Common myeloid progenitor, CD34-positive (primary cell): ENCODE measurements at regions not wholly inside any gene's neighbourhood (a gene's known extent, or its start where the extent isn't known, plus 50 kb on each side); places are given as distances from the start of the nearest gene placed in this dataset.

ENCODE experiments used
- CTCF ChIA-PET: fragments of 350-600 bp; sonication (Branson Sonifier 250); formaldehyde crosslinking; loops from one replicate; lab custom pipeline; 2021; ENCODE audit warnings: antibody characterized with exemption; lab: Charles Lee
- POLR2A ChIA-PET: fragments of 350-600 bp; sonication (Branson Sonifier 250); formaldehyde crosslinking; loops from one replicate; lab custom pipeline; 2021; ENCODE audit warnings: antibody characterized with exemption; lab: Charles Lee
- DNase-seq, 3 donors: peaks; one replicate each; pipeline versions ENCODE4 v3.0.0 to v3.0.0-alpha.2; 2013
- H3K27ac ChIP-seq, 2 experiments: 1 replicate in 1 of 2; 2 replicates in 1 of 2; pipeline ENCODE4 v1.7.0; 2013; ENCODE audit warnings: inconsistent platforms in 2 of 2, low read length in 2 of 2, mild to moderate bottlenecking in 2 of 2, low read depth in 1 of 2, moderate library complexity in 1 of 2; ENCODE audit not compliant: severe bottlenecking in 2 of 2, insufficient read depth in 1 of 2, poor library complexity in 1 of 2
- H3K27me3 ChIP-seq, 5 experiments: replicated peaks in 2 of 5; 1 replicate in 3 of 5; 2 replicates in 2 of 5; pipeline versions ENCODE4 v1.6.1 to v1.7.0; 2013; ENCODE audit warnings: low read length in 4 of 5, mild to moderate bottlenecking in 2 of 5, moderate library complexity in 2 of 5, inconsistent platforms in 1 of 5; ENCODE audit not compliant: insufficient read depth in 5 of 5, control insufficient read depth in 4 of 5
- H3K36me3 ChIP-seq, 4 experiments: 1 replicate in 2 of 4; 2 replicates in 2 of 4; pipeline versions ENCODE4 v1.6.1 to v1.7.0; 2013; ENCODE audit warnings: low read length in 3 of 4, control low read depth in 1 of 4, mild to moderate bottlenecking in 1 of 4; ENCODE audit not compliant: control insufficient read depth in 4 of 4, insufficient read depth in 4 of 4
- H3K4me1 ChIP-seq, 4 experiments: 1 replicate in 3 of 4; 2 replicates in 1 of 4; pipeline versions ENCODE4 v1.6.1 to v1.7.1; 2013; ENCODE audit warnings: low read length in 3 of 4, mild to moderate bottlenecking in 3 of 4, control low read depth in 1 of 4, inconsistent platforms in 1 of 4, moderate library complexity in 1 of 4; ENCODE audit not compliant: control insufficient read depth in 4 of 4, insufficient read depth in 4 of 4; ENCODE audit errors: control extremely low read depth in 1 of 4
- H3K4me3 ChIP-seq, 7 experiments: 1 replicate in 4 of 7; 2 replicates in 3 of 7; pipeline versions ENCODE4 v1.5.1 to v1.7.0; 2013; ENCODE audit warnings: mild to moderate bottlenecking in 7 of 7, low read length in 6 of 7, moderate library complexity in 6 of 7, inconsistent platforms in 2 of 7, low read depth in 2 of 7, control low read depth in 1 of 7; ENCODE audit not compliant: insufficient read depth in 4 of 7, control insufficient read depth in 1 of 7; ENCODE audit errors: extremely low read depth in 1 of 7
- H3K9me3 ChIP-seq, 5 experiments: 1 replicate in 4 of 5; 2 replicates in 1 of 5; pipeline versions ENCODE4 v1.6.1 to v1.7.1; 2013; ENCODE audit warnings: low read length in 4 of 5, mild to moderate bottlenecking in 2 of 5, inconsistent platforms in 1 of 5, low read depth in 1 of 5, moderate library complexity in 1 of 5; ENCODE audit not compliant: control insufficient read depth in 4 of 5, insufficient read depth in 2 of 5; ENCODE audit errors: control extremely low read depth in 1 of 5
- WGBS: methylation state at CpG from one replicate; pipeline ENCODE4 v1.1.5; 2013; ENCODE audit not compliant: insufficient coverage; 5-methylcytosine and 5-hydroxymethylcytosine counted together

DNA sequence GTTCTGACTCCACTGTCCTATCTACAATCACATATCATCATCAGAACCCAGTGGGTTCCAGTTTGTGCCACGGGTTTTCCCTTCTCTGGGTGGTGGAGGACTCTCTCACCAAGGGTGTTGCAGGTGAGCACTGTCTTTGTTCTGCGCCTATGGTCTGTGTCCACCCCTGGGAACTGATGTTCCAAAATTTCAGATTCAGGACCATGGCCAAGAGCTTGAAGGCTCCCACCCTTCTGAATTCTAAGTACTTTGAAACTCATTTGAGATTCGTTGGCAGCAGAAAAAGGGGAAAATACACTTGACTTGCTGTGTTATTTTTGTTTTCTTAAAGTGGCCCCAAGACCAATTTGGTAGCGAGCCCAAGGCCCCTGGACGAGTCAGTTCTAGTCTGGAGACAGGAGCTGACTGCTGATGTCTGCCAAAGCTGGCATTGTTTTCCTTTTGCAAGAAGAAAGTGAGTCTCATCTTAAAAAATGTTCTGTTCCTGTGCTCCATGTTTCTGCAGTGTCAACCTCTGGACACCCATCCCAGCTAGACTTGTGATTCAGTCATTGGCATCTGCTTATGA lies 310.9 kb downstream of the HAPSTR1 start:
- no peak for DNase-seq
- Histone ChIP-seq H3K4me1 (no peaks in the 10 kb centered on the region), H3K27me3 (no peaks in the 10 kb centered on the region), H3K27ac (no peak overlapping the region), H3K36me3 (no peaks in the 10 kb centered on the region), H3K4me3 (no peak overlapping the region), H3K9me3 (no peaks in the 10 kb centered on the region)
- WGBS, result 72% methylated on average over 3 of the region's 5 CpGs
- POLR2A ChIA-PET, result no interaction called here
- CTCF ChIA-PET, result no interaction called here

DNA sequence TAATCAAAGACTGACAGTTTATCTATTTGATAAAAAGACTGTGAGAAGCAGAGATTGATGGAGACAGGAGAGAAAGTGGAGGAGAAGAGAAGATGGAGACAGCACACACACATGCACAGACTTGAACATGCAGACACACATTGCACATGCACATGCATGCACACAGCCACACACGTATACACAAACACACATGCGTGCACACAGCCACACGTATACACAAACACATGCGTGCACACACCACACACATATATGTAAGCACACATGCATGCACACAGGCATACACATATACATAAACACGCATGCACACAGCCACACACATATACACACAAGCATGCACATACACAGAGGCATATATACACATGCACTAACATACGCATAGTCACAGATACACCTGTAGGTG lies 313.4 kb downstream of the HAPSTR1 start:
- H3K27ac ChIP-seq, result no peak overlapping the region
- ChIA-PET POLR2A (no interaction called here), CTCF (no interaction called here)
- no peak for DNase-seq
- no peaks in the 10 kb centered on the region for H3K9me3 ChIP-seq
- no peaks in the 10 kb centered on the region for H3K4me1 ChIP-seq
- 96% methylated on average over 6 of the region's 6 CpGs for WGBS
- H3K27me3 ChIP-seq, result no peaks in the 10 kb centered on the region
- H3K4me3 ChIP-seq, result no peak overlapping the region
- H3K36me3 ChIP-seq, result no peaks in the 10 kb centered on the region

DNA sequence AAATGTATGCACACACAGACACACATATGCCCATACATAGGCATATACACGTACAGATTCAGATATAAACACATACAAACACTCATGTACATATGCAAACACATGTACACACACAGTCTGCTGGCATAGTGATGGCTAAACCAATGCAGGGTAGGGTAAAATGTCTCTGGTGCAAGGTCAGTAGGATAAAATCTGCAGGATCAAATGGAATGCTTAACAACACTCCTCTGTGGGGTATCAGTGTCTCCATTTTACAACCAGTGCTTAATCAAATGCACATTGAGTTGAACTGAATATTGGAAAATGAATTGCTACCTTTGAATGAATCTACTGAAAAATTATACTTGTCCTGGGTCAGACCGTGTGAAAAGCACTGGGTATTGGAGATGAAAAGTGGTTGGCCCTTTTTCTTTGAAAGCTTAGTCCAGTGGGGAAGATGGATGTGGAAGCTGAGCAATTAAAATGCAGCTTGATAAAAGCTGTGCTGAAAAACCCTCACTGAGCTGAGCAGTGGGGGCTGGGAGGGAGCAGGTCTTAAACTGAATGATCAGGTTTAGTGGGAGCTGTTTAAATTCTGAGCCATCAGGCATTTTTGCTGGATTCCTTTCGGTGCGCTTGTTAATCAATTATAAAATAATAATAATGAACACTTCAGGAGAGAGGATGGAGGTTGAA lies 314.7 kb downstream of the HAPSTR1 start:
- no peaks in the 10 kb centered on the region for H3K4me1 ChIP-seq
- DNase-seq, result no peak
- POLR2A ChIA-PET, result no interaction called here
- no peak overlapping the region for H3K4me3 ChIP-seq
- no peak overlapping the region for H3K27ac ChIP-seq
- H3K27me3 ChIP-seq, result no peaks in the 10 kb centered on the region
- 90% methylated on average over 1 of the region's 4 CpGs for WGBS
- no peaks in the 10 kb centered on the region for H3K36me3 ChIP-seq
- H3K9me3 ChIP-seq, result no peaks in the 10 kb centered on the region
- CTCF ChIA-PET, result no interaction called here

DNA sequence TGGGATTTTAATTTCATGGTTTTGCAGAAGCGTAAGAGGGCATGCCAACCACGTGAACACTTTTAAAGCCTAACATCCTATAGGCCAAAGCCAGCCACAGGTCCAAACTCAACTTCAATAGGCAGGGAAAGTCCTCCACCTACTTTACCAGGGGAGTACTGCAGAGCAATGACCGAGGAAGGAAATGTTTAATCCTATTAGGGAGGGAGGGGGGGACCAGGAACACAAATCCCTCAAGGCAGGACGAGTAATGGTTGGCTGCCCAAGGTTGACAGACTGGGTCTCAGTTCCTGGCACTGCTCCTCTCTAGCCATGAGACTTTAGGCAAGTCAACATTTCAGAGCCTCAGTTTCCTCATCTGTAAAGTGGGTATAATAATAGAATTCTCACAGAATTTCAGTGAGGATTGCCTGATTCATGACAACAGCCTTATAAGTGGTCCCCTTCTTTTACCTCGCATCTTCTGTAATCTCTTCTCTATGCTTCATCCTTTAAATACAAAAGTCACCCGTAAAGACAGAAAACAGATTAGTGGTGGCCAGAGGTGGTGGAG lies 315.8 kb downstream of the HAPSTR1 start:
- POLR2A ChIA-PET, result no interaction called here
- H3K36me3 ChIP-seq, result no peaks in the 10 kb centered on the region
- no peaks in the 10 kb centered on the region for H3K4me1 ChIP-seq
- no peak overlapping the region for H3K4me3 ChIP-seq
- H3K9me3 ChIP-seq, result no peaks in the 10 kb centered on the region
- no peak overlapping the region for H3K27ac ChIP-seq
- DNase-seq, result no peak
- no peaks in the 10 kb centered on the region for H3K27me3 ChIP-seq
- CTCF ChIA-PET, result no interaction called here
- 100% methylated on average over 2 of the region's 6 CpGs for WGBS

DNA sequence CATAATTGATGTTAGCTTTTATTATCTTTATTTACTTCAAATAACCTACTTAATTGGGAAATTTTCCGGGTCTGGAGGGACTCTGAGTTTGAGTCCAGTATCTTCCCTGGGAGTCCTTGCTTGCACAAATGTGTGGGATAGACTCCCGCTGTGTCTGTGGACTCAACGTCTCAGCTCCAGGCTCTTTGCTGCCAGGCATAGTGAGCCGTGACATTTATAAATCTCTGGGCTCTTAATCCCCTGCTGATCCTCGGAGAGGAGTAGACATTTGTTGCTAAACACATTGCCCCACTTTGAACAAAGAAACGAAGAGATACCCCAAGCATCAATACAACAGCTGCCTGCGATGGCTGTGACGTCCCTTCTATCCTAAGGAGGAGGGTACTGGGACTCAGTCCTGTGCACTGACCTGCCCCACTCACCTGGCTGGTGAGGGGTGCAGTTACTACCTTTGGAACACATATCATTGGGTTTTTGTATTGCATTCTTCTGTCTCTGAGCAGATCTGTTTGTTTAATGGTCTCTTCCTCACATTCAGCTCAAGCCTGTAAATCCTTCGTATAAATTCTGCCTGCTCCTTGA lies 316.9 kb downstream of the HAPSTR1 start:
- no peaks in the 10 kb centered on the region for H3K27me3 ChIP-seq
- 75% methylated on average over 8 of the region's 9 CpGs for WGBS
- CTCF ChIA-PET, result no interaction called here

GRCh38 chr16:9409560-9410493 lies 318.4 kb downstream of the HAPSTR1 start:
- DNase-seq, result no peak
- Histone ChIP-seq H3K9me3 (no peaks in the 10 kb centered on the region), H3K4me1 (no peaks in the 10 kb centered on the region), H3K4me3 (no peak overlapping the region), H3K36me3 (no peaks in the 10 kb centered on the region), H3K27ac (no peak overlapping the region), H3K27me3 (no peaks in the 10 kb centered on the region)
- WGBS, result 100% methylated on average over 4 of the region's 10 CpGs
- ChIA-PET POLR2A (no interaction called here), CTCF (no interaction called here)

More for the DNA sequence above, 316.9 kb downstream of the HAPSTR1 start:
- H3K4me1 ChIP-seq, result no peaks in the 10 kb centered on the region
- H3K9me3 ChIP-seq, result no peaks in the 10 kb centered on the region
- POLR2A ChIA-PET, result no interaction called here
- no peak overlapping the region for H3K4me3 ChIP-seq
- no peak overlapping the region for H3K27ac ChIP-seq
- DNase-seq, result no peak
- H3K36me3 ChIP-seq, result no peaks in the 10 kb centered on the region
